Fibroblast of skin of right biceps (primary cell): ENCODE measurements at regions not wholly inside any gene's neighbourhood (a gene's known extent, or its start where the extent isn't known, plus 50 kb on each side); places are given as distances from the start of the nearest gene placed in this dataset.
"Not testable (repeated sequence)": the region's sequence is repeated elsewhere in the genome, so short reads cannot be mapped to it uniquely, and the experiment has no call there.

ENCODE experiments used
- DNase-seq: peaks from one replicate; pipeline ENCODE4 v3.0.0-alpha.2; 2013

- no peak for DNase-seq
These were observed 50.7 kb upstream of the C12orf71 start for GRCh38 chr12:27133022-27133590.

GRCh38 chr12:27140478-27140969 is 58.1 kb upstream of the C12orf71 start:
- DNase-seq, result no peak

GRCh38 chr12:27142101-27142721 is 59.8 kb upstream of the C12orf71 start:
- peak; percentile 69 for DNase-seq

- DNase-seq, result no peak
These were observed 61.1 kb upstream of the C12orf71 start for GRCh38 chr12:27143256-27144069.

- not testable (repeated sequence) for DNase-seq
These were observed 63.3 kb upstream of the C12orf71 start for GRCh38 chr12:27145725-27146124.

- DNase-seq, result no peak
These were observed 66.0 kb upstream of the C12orf71 start for GRCh38 chr12:27148373-27148772.

- no peak for DNase-seq
These were observed 66.4 kb upstream of the C12orf71 start for GRCh38 chr12:27148791-27149190.

- no peak for DNase-seq
These were observed 69.1 kb upstream of the C12orf71 start for GRCh38 chr12:27151479-27151878.

GRCh38 chr12:27158297-27158696 is 75.9 kb upstream of the C12orf71 start:
- no peak for DNase-seq

GRCh38 chr12:27161458-27162228 is 79.3 kb upstream of the C12orf71 start:
- no peak for DNase-seq

- no peak for DNase-seq
These were observed 79.8 kb upstream of the C12orf71 start for GRCh38 chr12:27162229-27162537.

- DNase-seq, result peak; percentile 39
These were observed 80.8 kb upstream of the C12orf71 start for GRCh38 chr12:27163048-27163715.

- no peak for DNase-seq
These were observed 80.2 kb upstream of the STK38L start for GRCh38 chr12:27163894-27164293.

- DNase-seq, result no peak
These were observed 79.6 kb upstream of the STK38L start for GRCh38 chr12:27164330-27165040.

GRCh38 chr12:27165958-27166357 is 78.1 kb upstream of the STK38L start:
- DNase-seq, result not testable (repeated sequence)

- DNase-seq, result not testable (repeated sequence)
These were observed 72.6 kb upstream of the STK38L start for GRCh38 chr12:27171494-27171893.

- DNase-seq, result peak; percentile 76
These were observed 67.3 kb upstream of the STK38L start for GRCh38 chr12:27176765-27177164.

- peak; percentile 90 for DNase-seq
These were observed 66.4 kb upstream of the STK38L start for GRCh38 chr12:27177706-27178105.

GRCh38 chr12:27178255-27178654 is 65.8 kb upstream of the STK38L start:
- no peak for DNase-seq

- peak; percentile 61 for DNase-seq
These were observed 65.2 kb upstream of the STK38L start for GRCh38 chr12:27178723-27179399.
